ENCODE measurements at regions not wholly inside any gene's neighbourhood (a gene's known extent, or its start where the extent isn't known, plus 50 kb on each side); places are given as distances from the start of the nearest gene placed in this dataset.

GRCh38 chr1:114216431-114217173 lies 62.9 kb upstream of the SYT6 start:
- no peak for TF ChIP-seq CTCF (optimal IDR thresholded peaks at IDR 0.05 in 1 of 3, IDR thresholded peaks at IDR 0.05 in 1 of 3, conservative IDR thresholded peaks at IDR 0.05 in 1 of 3; ENCODE audit: extremely low read depth in 1 of 3, insufficient read depth in 2 of 3, low read length in 3 of 3)
- TF ChIP-seq EZH2 (IDR thresholded peaks at IDR 0.05; ENCODE audit: low read length): no peak

All from keratinocyte (primary cell).